Astrocyte of the spinal cord (primary cell): ENCODE measurements at regions not wholly inside any gene's neighbourhood (a gene's known extent, or its start where the extent isn't known, plus 50 kb on each side); places are given as distances from the start of the nearest gene placed in this dataset.
"Not testable (repeated sequence)": the region's sequence is repeated elsewhere in the genome, so short reads cannot be mapped to it uniquely, and the experiment has no call there.

Experiments used
- DNase-seq: peaks from one replicate; pipeline ENCODE4 v3.0.0; 2011; ENCODE audit warnings: low read depth, low spot score
- H3K4me3 ChIP-seq: 2 replicates; pipeline ENCODE4 v1.5.1; 2011; ENCODE audit warnings: low read depth, mild to moderate bottlenecking, low read length, moderate library complexity
- CTCF ChIP-seq: IDR thresholded peaks from 2 replicates; pipeline ENCODE4 v1.5.1; 2012; ENCODE audit warnings: low read depth, mild to moderate bottlenecking, low read length, inconsistent platforms
- in situ Hi-C: cut with HindIII; loops from 2 replicates; pipeline ENCODE4 v1.10.0; 2017; ENCODE audit warnings: low sequenced_read_pairs

- TF ChIP-seq CTCF = no peak
- in situ Hi-C loops = no loop called here
- H3K4me3 ChIP-seq = no peak overlapping the region
- DNase-seq = no peak
Observed at GRCh38 chr2:195548198-195548940, 108.7 kb upstream of the SLC39A10 start.

GRCh38 chr2:195547268-195547840 is 109.7 kb upstream of the SLC39A10 start:
- H3K4me3 ChIP-seq, DNase-seq, in situ Hi-C loops: not testable (repeated sequence)

- no peak overlapping the region for H3K4me3 ChIP-seq
- no peak for DNase-seq
- TF ChIP-seq CTCF = no peak
- in situ Hi-C loops = no loop called here
Observed at GRCh38 chr2:195545811-195546210, 111.2 kb upstream of the SLC39A10 start.

GRCh38 chr2:195543902-195544894 is 112.8 kb upstream of the SLC39A10 start:
- in situ Hi-C loops = no loop called here
- no peak overlapping the region for H3K4me3 ChIP-seq
- DNase-seq = peak; percentile 75
- TF ChIP-seq CTCF = no peak

DNA sequence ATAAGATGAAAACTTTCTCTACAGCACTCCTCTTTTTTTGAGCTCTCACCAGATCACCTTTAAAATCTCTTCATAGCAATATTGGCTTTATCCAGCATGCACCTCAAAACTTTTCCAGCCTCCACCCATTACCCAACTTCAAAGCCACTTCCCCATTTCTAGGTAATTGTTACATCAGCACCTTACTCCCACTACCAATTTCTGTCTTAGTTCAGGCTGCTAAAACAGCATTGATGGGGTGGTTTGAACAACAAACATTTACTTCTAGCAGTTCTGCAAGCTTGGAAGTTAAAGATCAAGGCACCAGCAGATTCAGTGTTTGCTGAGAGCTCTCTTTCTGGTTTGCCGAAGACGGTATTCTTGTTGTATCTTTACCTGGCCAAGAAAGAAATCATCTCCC is 114.0 kb upstream of the SLC39A10 start:
- no peak for TF ChIP-seq CTCF
- no peak for DNase-seq
- in situ Hi-C loops = no loop called here
- no peak overlapping the region for H3K4me3 ChIP-seq

- no peak overlapping the region for H3K4me3 ChIP-seq
- DNase-seq = no peak
- in situ Hi-C loops = no loop called here
- no peak for TF ChIP-seq CTCF
Observed at GRCh38 chr2:195542067-195542466, 115.0 kb upstream of the SLC39A10 start.
